NCI-H128 (cell line): ENCODE measurements at regions not wholly inside any gene's neighbourhood (a gene's known extent, or its start where the extent isn't known, plus 50 kb on each side); places are given as distances from the start of the nearest gene placed in this dataset.

Experiments used
- DNase-seq: peaks from one replicate; lab custom pipeline; 2025; ENCODE audit not compliant: unreplicated experiment; lab: John Stamatoyannopoulos, UW

DNA sequence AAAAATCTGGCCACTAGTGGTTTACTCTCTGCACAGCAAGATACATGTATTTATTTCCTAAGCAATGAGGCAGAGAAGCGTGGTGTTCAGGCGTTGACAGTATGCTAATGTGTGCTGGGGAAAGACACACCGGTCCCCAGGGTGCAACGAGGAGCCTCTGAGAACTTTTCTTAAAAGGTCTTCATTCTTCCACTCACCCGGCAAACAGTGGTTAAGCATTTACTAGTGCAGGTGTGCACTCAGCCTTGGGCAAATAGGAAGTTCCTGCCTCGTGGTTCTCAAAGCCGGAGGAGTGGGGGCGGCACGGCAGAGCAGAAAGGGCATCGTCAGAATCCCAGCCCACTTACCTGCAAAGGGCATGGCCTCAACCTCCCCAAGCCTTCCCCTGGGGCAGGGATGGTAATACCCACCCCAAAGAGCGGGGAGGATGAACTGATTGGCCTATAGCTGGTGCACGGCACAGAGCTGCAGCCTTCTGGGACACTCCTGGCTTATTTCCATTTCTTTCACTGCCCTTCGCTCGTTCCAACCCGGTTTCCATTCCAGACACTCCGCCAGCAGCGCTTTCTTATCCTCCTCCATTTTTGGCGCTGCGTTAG lies 184.3 kb upstream of the CTBP2 start:
- DNase-seq: no peak

DNA sequence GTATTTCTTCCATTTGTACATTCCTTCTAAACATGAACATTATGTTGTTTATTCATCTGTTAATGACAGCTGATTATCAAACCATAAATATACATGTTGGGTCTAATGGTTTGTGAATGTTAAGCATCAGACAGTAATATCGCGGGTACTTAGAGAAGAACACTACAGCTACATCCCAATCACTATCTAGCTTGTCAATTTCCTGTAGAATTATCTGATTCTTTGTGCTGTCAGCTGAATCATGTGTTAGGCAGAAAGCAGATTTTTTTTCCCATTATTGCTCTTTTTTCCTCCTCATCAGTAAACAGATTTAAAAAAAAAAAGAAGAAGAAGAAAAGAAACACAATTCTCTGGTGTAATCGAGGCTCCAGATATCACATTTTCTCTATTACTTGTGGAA lies 183.6 kb upstream of the CTBP2 start:
- DNase-seq: no peak

GRCh38 chr10:125343118-125343925 lies 183.0 kb upstream of the CTBP2 start:
- DNase-seq: no peak

- DNase-seq: no peak
Measured at GRCh38 chr10:125341611-125342010, 181.2 kb upstream of the CTBP2 start.

GRCh38 chr10:125340903-125341302 lies 180.5 kb upstream of the CTBP2 start:
- DNase-seq: no peak

GRCh38 chr10:125337510-125337909 lies 177.1 kb upstream of the CTBP2 start:
- no peak for DNase-seq

DNA sequence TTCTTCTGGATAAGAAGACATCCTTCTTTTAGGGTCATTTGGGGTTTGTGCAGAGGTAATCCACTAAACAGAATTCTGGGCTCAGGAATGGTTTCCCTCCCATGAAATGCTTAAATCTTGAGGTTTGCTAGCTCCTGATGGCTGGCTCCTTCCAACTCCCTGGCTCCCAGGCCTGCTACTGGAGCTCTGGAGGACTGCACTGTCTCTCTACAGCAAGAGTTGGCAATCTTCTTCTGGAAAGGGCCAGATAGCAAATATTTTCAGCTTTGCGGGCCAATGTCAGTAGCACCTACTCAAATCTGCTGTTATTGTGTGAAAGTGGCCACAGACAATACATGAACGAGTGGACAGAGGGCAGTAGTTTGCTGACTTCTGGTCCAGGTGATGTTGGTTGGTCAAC lies 174.2 kb upstream of the CTBP2 start:
- DNase-seq: no peak

DNA sequence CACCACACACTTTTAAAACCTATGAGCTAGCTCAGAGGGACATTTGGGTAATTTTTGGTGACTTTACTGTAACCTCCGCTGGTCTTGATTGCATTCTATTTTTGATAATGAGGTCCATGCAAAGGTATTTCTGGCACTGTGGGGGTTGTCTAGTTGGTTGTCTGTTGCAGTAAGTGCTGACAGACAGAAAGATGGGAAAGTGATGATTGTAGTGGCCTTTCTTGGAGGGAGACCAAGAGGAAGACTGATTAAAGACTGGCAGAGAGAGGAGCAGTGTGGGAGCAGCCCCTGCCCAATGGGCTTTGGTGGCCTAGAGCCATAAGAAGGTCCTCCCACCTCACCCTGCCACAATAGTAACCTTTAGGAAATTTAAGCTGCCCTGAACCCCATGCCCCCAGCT lies 173.4 kb upstream of the CTBP2 start:
- DNase-seq: no peak

DNA sequence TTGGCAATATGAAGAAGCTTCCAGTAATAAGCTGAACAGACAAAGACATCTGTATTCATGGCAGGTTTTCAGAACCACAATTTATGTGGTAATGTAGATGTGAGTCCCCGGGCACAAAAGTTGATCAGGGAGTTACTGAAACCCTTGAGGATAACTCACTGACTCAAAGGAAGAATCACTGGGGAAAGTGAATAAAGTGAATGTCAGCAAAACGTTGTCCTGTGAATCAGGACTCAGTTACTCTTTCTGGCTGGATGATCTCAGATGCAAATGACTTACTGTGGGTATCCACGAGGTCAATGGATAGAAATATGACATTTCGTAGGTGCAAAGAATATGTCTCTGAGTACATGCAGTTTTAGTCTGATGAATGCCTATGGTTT lies 172.8 kb upstream of the CTBP2 start:
- no peak for DNase-seq

DNA sequence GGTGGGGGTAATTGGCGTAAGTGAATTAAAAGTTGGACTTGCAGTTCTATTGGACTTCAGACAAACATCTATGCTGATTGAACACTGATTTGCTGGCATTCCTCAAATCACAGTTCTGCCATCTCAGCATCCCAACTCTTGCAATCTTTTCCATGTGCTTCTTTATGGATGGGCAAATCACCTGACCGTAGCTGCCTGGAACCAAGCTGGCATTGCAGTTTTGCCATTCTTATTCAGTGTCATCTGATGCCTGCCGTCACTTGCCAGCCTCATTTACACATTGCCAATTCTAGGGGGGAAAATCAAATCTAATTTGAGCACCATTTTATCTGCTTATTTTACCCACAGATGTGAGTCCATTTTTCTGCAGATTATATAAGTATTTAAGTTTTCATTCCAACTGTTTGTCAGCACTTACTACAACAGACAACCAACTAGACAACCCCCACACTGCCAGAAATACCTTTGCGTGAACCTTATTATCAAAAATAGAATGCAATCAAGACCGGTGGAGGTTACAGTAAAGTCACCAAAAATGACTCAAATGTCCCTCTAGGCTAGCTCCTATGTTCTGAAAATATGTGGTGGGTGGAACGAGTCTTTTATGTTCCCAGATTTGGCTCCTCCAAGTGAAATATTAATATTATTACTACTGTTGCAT lies 172.3 kb upstream of the CTBP2 start:
- no peak for DNase-seq

- DNase-seq: no peak
Measured at GRCh38 chr10:125331056-125331455, 170.7 kb upstream of the CTBP2 start.

DNA sequence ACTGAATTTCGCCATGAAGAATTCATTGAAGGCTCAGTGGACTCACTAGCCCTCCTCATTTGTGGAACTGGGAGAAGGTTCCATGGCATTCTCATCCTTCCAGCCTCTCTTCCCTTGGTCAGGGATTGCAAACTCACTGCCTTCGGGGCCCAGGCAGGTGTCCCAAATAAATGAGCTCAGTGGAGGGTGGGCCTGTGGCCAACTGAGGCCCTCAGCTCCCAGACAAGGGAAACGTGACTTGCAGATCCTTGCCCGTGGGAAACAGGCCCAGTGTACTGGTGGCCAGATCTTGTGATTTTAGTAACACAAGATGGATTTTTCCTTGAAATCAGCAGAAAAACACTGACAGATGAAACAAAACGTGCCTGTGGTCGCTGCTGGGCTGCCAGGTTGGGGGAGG lies 168.7 kb upstream of the CTBP2 start:
- DNase-seq: no peak

DNA sequence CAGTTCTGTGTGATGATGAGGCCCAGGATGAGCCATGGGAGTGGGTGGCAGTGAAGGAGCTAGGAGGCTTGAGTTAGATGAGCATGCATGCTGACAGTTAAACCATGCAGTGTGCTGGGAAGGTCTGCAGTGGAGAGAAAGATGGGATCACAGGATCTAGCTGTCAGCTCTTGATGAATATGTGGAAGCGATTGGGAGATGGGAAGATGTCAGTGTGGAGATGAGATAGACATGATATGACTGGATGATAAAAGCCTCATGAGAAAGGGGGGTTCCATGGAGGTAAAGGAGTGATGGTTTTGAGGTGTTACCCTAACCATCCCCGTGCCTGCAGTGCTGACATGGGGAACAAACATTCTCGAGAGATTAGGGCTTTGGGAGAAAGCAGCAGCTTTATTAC lies 165.0 kb upstream of the CTBP2 start:
- no peak for DNase-seq

- no peak for DNase-seq
Measured at GRCh38 chr10:125316436-125316835, 156.1 kb upstream of the CTBP2 start.

DNA sequence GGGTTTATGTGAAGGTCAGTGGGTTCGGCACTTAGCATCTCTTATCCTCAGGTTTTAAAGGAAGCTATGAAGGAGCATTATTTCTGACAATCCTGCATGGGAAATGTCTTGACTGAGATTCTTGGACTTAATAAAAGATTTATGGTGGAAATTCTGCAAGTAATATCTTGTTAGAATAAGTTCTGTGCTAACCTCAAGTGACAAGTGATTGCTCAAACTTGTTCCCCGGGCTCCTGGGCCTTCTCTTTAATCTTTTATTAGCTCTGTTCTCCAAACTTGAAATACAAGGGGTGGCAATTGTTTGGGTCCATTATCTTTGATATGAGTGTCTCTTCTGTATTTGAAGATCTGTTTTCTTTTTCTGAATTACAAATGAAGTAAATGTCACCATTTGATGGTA lies 140.6 kb upstream of the CTBP2 start:
- no peak for DNase-seq

DNA sequence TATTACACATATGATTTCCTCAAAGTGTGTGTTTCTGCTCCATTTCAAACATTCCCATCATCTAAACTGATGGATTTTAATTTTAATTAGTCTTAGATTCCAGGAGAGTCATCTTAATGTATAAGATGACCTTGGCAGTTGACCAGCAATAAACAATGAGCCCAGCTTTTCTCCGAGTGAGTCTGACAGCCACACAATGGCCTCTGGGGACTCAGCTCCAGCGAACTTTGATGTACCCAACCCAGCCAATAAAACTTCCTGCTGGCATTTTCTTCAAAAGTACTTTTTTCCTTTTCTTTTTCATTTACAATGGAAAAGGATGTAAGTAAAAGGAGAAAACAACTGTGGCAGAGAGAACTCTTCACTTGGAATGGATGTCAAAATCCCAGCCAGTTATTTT lies 139.1 kb upstream of the CTBP2 start:
- DNase-seq: no peak

- DNase-seq: no peak
Measured at GRCh38 chr10:125296598-125296997, 136.2 kb upstream of the CTBP2 start.

- DNase-seq: no peak
Measured at GRCh38 chr10:125294109-125294508, 133.7 kb upstream of the CTBP2 start.

DNA sequence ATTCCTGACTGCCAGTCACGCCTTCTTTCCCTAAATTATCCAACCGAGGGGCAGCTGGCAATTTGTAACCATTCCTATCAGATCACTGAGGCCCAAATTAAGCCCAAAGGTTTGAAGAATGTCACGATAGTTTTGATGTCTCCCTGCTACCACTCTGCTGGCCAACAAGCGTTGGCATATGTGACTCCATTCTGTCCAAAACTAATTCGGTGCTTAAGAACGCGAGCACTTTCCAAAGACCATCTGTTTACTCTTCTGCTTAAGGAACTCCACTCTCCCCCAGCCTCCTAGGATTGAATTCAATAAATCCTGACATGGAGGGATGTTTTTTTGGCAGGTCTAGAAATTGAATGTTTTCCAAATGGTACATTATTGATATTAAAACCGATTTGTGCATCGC lies 131.5 kb upstream of the CTBP2 start:
- no peak for DNase-seq

DNA sequence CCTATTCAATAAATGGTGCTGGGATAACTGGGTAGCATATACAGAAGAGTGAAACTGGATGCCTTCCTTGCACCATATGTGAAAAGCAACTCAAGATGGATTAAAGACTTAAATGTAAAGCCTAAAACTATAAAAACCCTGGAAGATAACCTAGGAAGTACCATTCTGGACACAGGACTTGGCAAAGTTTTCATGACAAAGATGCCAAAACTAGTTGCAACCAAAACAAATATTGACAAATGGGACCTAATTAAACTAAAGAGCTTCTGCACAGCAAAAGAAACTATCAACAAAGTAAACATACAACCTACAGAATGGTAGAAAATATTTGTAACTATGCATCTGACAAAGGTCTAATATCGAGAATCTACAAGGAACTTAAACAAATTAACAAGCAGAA lies 129.1 kb upstream of the CTBP2 start:
- no peak for DNase-seq

GRCh38 chr10:125284875-125285597 lies 124.7 kb upstream of the CTBP2 start:
- DNase-seq: no peak
